Osteoblast (primary cell): ENCODE measurements at regions not wholly inside any gene's neighbourhood (a gene's known extent, or its start where the extent isn't known, plus 50 kb on each side); places are given as distances from the start of the nearest gene placed in this dataset.

ENCODE experiments used
- DNase-seq: peaks from one replicate; pipeline ENCODE4 v3.0.0; 2011; ENCODE audit warnings: low spot score, mixed read lengths; ENCODE audit not compliant: insufficient read length; ENCODE audit errors: missing footprints
- H2AFZ ChIP-seq: 2 replicates; pipeline ENCODE4 v1.6.0; 2011; ENCODE audit warnings: mild to moderate bottlenecking, low read length
- H3K27ac ChIP-seq: 2 replicates; pipeline ENCODE4 v1.5.1; 2011; ENCODE audit warnings: mild to moderate bottlenecking, low read depth, low read length, moderate library complexity
- H3K27me3 ChIP-seq: 2 replicates; pipeline ENCODE4 v1.6.0; 2012; ENCODE audit warnings: mild to moderate bottlenecking, control low read depth, inconsistent platforms, low read length, moderate library complexity; ENCODE audit not compliant: insufficient read depth
- H3K36me3 ChIP-seq: 2 replicates; pipeline ENCODE4 v1.5.1; 2011; ENCODE audit warnings: mild to moderate bottlenecking, low read length, control low read depth, moderate library complexity; ENCODE audit not compliant: insufficient read depth
- H3K4me1 ChIP-seq: 2 replicates; pipeline ENCODE4 v1.5.1; 2011; ENCODE audit warnings: mild to moderate bottlenecking, low read length, control low read depth, moderate library complexity; ENCODE audit not compliant: insufficient read depth
- H3K4me2 ChIP-seq: 2 replicates; pipeline ENCODE4 v1.6.0; 2011; ENCODE audit warnings: mild to moderate bottlenecking, low read length; ENCODE audit not compliant: insufficient read depth
- H3K4me3 ChIP-seq: fragments of 200-600 bp; sonication (generic); 3 replicates; pipeline ENCODE4 v1.5.1; 2012; ENCODE audit warnings: mild to moderate bottlenecking, low read length, inconsistent platforms; ENCODE audit not compliant: insufficient read depth
- H3K79me2 ChIP-seq: 2 replicates; pipeline ENCODE4 v1.6.0; 2012; ENCODE audit warnings: mild to moderate bottlenecking, low read length, control low read depth, inconsistent platforms; ENCODE audit not compliant: insufficient read depth
- H3K9me3 ChIP-seq: 2 replicates; pipeline ENCODE4 v1.5.1; 2011; ENCODE audit warnings: low read depth, low read length, control low read depth
- H4K20me1 ChIP-seq: 2 replicates; pipeline ENCODE4 v1.6.0; 2012; ENCODE audit warnings: mild to moderate bottlenecking, low read length, control low read depth; ENCODE audit not compliant: insufficient read depth
- TF ChIP-seq, protein P1 (sequence below): IDR thresholded peaks from 2 replicates; pipeline ENCODE4 v1.5.1; 2011; ENCODE audit warnings: mild to moderate bottlenecking, low read depth, low read length, moderate library complexity; ENCODE audit errors: extremely low read depth

DNA sequence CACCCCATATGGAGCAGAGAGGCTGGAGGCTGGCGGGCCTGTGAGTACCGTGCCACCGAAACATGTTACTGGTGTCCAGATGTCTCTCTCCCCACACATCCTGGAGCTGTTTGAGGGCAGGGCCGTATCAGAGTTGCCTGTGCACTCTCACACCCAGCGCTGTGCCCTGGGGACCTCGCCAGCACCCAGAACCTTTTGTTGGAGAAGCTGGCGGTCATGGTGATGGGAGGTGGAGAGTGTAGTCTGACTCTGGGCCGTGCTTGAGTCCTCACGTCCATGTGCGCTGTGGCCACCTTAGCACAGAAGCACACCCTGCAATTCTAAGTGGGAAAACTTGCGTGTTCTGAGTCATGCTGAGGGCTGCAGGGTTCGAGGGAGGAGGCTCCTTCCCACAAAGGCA lies 259.2 kb downstream of the NDUFA10 start:
- DNase-seq = peak; percentile 27
- no peaks in the 10 kb centered on the region for H3K36me3 ChIP-seq
- H3K4me2 ChIP-seq = no peak overlapping the region
- no peaks in the 10 kb centered on the region for H3K27me3 ChIP-seq
- H3K4me1 ChIP-seq = no peaks in the 10 kb centered on the region
- H4K20me1 ChIP-seq = no peaks in the 10 kb centered on the region
- H2AFZ ChIP-seq = no peak overlapping the region
- no peak overlapping the region for H3K4me3 ChIP-seq
- no peaks in the 10 kb centered on the region for H3K9me3 ChIP-seq
- no peak overlapping the region for H3K27ac ChIP-seq
- H3K79me2 ChIP-seq = no peaks in the 10 kb centered on the region
- TF ChIP-seq, protein P1, sequence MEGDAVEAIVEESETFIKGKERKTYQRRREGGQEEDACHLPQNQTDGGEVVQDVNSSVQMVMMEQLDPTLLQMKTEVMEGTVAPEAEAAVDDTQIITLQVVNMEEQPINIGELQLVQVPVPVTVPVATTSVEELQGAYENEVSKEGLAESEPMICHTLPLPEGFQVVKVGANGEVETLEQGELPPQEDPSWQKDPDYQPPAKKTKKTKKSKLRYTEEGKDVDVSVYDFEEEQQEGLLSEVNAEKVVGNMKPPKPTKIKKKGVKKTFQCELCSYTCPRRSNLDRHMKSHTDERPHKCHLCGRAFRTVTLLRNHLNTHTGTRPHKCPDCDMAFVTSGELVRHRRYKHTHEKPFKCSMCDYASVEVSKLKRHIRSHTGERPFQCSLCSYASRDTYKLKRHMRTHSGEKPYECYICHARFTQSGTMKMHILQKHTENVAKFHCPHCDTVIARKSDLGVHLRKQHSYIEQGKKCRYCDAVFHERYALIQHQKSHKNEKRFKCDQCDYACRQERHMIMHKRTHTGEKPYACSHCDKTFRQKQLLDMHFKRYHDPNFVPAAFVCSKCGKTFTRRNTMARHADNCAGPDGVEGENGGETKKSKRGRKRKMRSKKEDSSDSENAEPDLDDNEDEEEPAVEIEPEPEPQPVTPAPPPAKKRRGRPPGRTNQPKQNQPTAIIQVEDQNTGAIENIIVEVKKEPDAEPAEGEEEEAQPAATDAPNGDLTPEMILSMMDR = no peak

DNA sequence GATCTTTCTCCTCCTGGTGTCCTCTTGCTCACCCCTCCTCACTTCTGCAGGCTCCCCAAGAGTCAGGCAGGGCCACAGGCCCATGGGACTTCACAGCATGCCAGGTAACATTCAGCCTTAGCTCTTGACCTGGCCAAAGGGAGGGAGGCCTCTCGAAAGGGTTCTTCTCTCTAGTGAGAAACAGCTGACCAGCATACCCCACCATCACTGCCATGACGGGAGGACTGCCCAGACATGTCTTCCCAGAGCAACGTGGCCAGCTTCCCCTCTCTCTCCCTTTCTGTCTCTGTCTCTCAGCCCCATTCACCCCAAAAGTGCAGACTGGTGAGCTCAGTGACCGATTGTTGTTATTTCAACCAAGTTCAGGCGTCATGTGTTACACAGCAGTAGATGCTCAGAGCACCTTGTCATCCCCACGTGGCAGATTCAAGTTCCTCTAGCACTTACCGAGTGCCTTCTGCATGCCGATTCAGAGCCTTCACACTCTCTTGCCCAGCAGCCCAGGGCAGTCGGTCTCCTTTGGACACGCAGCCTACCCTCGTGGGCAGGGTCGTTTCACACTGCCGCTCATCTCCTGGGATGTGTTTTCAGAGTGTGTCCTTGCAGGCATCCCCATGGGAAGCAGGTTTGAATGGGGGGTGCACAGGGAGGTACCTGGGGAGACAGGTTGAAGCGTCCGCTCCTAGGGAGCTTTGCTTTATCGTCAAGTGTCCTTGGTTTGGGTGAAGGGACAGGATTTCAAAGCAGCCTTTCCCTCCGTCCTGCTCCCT lies 259.9 kb downstream of the NDUFA10 start:
- H3K27me3 ChIP-seq = no peaks in the 10 kb centered on the region
- TF ChIP-seq, protein P1 = no peak
- H3K9me3 ChIP-seq = peaks cover 4% of the 10 kb centered on the region

DNA sequence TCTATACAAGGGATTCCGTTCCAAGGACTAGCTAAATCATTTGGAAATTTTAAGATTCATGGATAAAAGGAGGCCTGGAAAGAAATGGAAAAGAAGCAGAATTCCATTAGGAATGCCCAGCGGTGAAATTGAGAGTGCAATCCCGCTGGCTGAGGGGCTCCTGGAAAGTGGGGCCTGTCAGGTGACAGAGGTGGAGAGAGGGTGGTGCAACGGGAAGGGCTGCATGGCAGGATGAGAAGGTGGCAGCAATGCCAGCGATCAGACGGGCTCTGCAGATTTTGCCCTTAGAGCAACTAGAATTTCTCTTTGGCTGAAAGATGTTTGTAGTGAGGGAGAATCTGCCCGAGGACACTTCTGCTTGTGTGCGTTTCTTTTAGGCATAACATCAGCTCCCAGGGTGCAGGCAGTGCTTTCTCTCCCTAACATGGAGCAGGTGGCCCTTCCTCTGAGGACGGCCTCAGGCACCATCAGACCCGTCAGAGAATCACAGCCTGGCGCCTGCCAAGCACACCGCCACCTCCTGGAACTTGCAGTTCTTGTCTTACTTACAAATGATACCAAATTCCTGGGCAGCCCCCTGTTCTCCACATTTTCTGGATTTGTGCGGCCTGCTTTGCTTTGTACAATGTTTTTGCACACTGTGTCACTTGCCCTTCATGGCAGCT lies 261.6 kb downstream of the NDUFA10 start:
- TF ChIP-seq, protein P1 = no peak
- no peak overlapping the region for H3K27ac ChIP-seq
- no peaks in the 10 kb centered on the region for H3K4me1 ChIP-seq
- peaks cover 5% of the 10 kb centered on the region for H3K9me3 ChIP-seq
- H2AFZ ChIP-seq = no peak overlapping the region
- H3K27me3 ChIP-seq = no peaks in the 10 kb centered on the region
- no peaks in the 10 kb centered on the region for H3K36me3 ChIP-seq
- H3K4me3 ChIP-seq = no peak overlapping the region
- no peaks in the 10 kb centered on the region for H3K79me2 ChIP-seq
- no peak overlapping the region for H3K4me2 ChIP-seq
- no peaks in the 10 kb centered on the region for H4K20me1 ChIP-seq
- peak; percentile 26 for DNase-seq

More for the DNA sequence above, 259.9 kb downstream of the NDUFA10 start:
- no peak overlapping the region for H3K4me3 ChIP-seq
- H2AFZ ChIP-seq = no peak overlapping the region
- no peaks in the 10 kb centered on the region for H3K79me2 ChIP-seq
- no peaks in the 10 kb centered on the region for H3K36me3 ChIP-seq
- peak; percentile 36 for DNase-seq
- H3K27ac ChIP-seq = no peak overlapping the region
- H3K4me2 ChIP-seq = no peak overlapping the region
- no peaks in the 10 kb centered on the region for H4K20me1 ChIP-seq
- H3K4me1 ChIP-seq = no peaks in the 10 kb centered on the region

DNA sequence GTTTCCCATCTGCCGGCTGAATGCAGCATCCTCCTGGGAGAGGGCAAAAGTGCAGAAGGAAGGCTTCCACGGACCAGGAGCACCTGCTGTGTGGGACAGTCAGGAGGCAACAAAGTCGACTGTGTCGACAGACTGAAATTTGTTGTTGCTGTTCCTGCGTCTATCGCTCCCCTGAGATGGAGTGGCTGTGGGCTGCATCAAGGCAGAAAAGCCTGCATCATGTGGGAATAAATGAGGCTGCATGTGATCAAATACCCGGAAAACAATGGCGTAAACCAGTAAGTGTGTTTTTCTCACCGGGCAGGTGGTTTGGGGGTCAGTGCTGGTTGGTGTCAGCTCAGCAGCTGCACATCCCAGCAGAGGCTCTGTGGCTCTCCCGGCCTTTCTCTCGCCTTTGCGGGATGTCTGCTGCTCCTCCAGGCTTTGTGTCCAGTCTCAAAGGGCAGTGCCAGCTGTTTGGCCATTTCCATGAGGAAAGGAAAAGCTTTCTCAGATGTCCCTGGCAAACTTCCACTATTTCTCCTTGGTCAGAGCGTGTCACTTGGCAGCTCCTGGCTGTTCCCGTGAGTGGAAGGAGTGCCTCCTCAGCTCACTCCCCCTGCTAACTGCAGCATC lies 262.4 kb downstream of the NDUFA10 start:
- peak; percentile 37 for DNase-seq
- H3K36me3 ChIP-seq = no peaks in the 10 kb centered on the region
- no peak overlapping the region for H3K4me2 ChIP-seq
- no peaks in the 10 kb centered on the region for H3K4me1 ChIP-seq
- no peak overlapping the region for H3K4me3 ChIP-seq
- H3K27ac ChIP-seq = no peak overlapping the region
- peaks cover 5% of the 10 kb centered on the region for H3K9me3 ChIP-seq
- H4K20me1 ChIP-seq = no peaks in the 10 kb centered on the region
- no peak overlapping the region for H2AFZ ChIP-seq
- no peaks in the 10 kb centered on the region for H3K27me3 ChIP-seq
- no peaks in the 10 kb centered on the region for H3K79me2 ChIP-seq
- TF ChIP-seq, protein P1 = no peak
